GM12864 (cell line): ENCODE measurements at regions not wholly inside any gene's neighbourhood (a gene's known extent, or its start where the extent isn't known, plus 50 kb on each side); places are given as distances from the start of the nearest gene placed in this dataset.

Experiments used
- DNase-seq: peaks from one replicate; pipeline ENCODE4 v3.0.0-alpha.2; 2011; ENCODE audit warnings: low read depth
- H3K4me3 ChIP-seq: 2 replicates; pipeline ENCODE4 v1.5.1; 2011; ENCODE audit warnings: mild to moderate bottlenecking, low read depth, low read length, control low read depth
- TF ChIP-seq, protein P1 (sequence below): IDR thresholded peaks from 2 replicates; pipeline ENCODE4 v1.5.1; 2011; ENCODE audit warnings: low read depth, mild to moderate bottlenecking, moderate library complexity, low read length, control low read depth, inconsistent platforms; ENCODE audit errors: missing control alignments

DNA sequence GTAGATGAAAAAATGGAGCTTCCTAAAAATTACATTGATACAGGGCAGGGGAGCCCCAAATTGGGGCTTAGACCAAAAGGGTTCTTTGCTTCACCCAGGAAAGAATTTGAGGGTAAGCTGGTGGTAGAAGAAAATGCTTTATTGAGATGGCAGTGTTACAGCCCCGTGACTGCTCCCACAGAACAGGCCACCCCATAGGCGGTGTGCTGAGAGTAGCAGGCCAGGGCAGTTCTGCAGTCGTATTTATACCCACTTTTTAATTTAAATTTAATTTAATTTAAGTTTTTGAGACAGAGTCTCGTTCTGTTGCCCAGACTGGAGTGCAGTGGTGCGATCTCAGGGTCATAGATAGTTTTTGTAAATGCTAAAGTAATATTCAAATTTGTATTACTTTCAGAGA, 265.0 kb downstream of the CDH26 start:
- TF ChIP-seq, protein P1, sequence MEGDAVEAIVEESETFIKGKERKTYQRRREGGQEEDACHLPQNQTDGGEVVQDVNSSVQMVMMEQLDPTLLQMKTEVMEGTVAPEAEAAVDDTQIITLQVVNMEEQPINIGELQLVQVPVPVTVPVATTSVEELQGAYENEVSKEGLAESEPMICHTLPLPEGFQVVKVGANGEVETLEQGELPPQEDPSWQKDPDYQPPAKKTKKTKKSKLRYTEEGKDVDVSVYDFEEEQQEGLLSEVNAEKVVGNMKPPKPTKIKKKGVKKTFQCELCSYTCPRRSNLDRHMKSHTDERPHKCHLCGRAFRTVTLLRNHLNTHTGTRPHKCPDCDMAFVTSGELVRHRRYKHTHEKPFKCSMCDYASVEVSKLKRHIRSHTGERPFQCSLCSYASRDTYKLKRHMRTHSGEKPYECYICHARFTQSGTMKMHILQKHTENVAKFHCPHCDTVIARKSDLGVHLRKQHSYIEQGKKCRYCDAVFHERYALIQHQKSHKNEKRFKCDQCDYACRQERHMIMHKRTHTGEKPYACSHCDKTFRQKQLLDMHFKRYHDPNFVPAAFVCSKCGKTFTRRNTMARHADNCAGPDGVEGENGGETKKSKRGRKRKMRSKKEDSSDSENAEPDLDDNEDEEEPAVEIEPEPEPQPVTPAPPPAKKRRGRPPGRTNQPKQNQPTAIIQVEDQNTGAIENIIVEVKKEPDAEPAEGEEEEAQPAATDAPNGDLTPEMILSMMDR = no peak
- no peak overlapping the region for H3K4me3 ChIP-seq
- DNase-seq = no peak

DNA sequence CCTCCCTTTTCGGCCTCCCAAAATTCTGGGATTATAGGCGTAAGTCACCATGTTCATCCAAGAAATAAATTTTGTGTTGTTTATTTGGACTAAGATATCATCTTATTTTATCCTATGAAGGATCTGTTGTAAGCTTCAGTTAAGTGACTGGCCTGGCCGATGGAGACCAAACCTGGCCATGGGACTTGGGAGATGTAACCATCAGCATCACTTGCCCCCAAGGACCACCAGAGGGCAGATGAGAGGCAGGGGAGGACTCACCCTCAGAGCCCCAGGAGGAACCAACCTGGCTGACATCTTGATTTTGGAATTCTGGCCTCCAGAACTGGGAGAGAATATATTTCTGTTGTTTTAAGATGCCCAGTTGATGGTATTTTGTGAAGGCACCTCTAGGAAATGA, 266.7 kb downstream of the CDH26 start:
- TF ChIP-seq, protein P1 = peak; percentile 63
- H3K4me3 ChIP-seq = no peak overlapping the region
- no peak for DNase-seq

DNA sequence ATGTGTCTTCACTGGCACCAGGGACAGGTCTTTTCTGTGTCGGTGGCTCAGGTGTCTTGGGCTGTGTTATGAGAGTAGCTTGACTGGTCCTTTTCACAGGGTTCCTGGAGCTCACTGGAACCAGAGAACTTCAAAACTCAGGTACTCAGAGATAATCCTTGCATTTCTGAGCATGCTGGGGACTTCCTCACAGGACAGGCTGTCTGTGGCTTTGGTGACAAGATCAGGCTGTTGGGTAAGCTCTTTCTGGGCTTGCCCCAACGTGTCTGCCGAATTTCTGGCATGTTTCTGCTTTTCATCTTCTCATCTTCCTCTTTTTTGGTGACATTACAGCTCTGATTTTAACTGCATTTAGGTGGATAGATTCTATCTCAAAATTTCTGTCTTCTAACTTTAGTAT, 270.0 kb downstream of the CDH26 start:
- TF ChIP-seq, protein P1 = no peak
- DNase-seq = peak; percentile 18
- H3K4me3 ChIP-seq = no peak overlapping the region

DNA sequence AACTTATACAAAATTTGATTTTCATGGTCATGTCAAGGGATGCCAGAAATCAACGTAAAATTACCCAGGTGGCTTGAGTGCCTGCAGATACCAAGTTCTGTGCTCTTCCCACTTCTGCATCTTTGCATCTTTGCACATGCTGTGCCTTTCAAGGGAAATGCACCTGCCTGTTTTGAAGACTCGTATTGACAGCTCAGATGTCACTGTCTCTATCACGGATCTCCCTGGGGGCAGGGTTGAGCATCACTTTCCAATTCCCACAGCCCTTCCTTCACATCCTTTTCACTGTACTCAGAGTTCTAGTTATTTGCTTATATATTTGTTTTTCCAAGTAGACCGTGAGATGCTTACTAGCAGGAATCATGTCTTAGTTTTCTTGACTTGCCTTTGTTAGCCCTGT, 274.2 kb downstream of the CDH26 start:
- TF ChIP-seq, protein P1 = no peak
- DNase-seq = no peak
- no peak overlapping the region for H3K4me3 ChIP-seq

DNA sequence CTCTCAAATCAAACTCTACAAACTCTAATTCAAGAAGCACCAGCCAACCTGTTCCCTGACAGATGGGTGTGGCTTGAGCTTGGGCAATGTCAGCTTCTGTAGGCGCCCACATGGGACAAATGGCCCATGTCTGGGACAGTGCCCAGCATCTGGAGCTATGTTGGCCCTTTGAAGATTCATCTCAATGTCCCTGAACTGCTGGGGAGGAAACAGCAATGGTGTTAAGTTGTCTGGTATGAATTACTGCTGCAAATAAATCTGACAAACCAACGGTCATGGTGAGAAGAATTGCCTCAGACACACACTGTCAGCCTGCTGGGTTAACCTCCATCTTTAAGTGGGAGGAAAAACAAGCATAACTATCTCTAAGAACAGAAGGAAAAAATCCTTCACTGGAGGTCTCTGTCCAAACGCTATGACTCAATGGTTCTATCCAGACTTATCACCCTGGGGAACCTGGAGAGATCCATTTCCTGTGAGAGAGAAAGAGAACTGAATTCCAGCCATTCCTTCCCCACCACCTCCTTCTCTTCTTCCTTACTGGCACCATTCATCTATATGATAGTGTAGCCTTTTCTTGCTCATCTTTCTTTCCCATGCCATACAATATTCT, 274.9 kb downstream of the CDH26 start:
- no peak overlapping the region for H3K4me3 ChIP-seq
- TF ChIP-seq, protein P1 = no peak
- DNase-seq = no peak

DNA sequence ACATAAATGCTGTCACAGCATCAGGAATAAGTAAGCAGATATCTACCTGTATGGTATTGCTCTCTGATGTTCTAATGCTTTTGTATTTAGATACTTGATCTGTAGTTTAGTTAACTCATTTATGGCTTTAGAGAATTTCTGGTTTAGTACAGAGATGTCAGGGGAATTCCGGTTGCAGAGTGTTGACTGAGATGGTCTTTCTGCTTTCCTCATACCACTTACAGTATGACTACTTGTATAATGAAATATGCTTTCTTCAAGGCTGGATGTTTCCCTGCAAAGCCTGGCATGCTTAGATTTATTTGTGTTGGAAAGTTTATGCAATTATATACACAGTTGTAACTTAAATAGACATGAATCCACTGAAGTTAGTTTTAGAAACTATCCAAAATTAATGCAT, 278.4 kb downstream of the CDH26 start:
- DNase-seq = no peak
- TF ChIP-seq, protein P1 = no peak
- no peak overlapping the region for H3K4me3 ChIP-seq

DNA sequence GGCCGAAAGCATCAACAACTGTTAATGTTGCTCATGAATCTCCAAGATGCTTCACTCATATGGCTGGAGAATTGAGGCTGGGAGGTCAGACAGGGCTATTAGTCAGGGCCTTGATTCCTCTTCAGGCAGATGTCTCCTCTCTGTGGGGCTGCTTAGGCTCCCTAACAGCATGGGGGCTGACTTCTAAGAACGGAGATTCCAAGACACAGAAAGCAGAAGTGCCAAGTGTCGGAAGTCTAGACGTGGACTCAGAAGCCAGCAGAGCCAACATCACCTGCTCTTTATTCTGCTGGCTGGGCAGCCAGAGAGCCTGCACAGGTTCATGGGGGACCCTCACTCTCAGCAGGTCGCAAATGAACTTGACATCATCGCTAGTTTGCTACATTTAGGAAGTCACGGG, 279.8 kb downstream of the CDH26 start:
- TF ChIP-seq, protein P1 = no peak
- no peak overlapping the region for H3K4me3 ChIP-seq

More for the DNA sequence above, 279.8 kb downstream of the CDH26 start:
- DNase-seq = no peak
